Panc1 (cell line): ENCODE measurements at regions not wholly inside any gene's neighbourhood (a gene's known extent, or its start where the extent isn't known, plus 50 kb on each side); places are given as distances from the start of the nearest gene placed in this dataset.

ENCODE experiments used
- ATAC-seq: fragments of 200-7000 bp; cut with Tn5 transposase; 2 replicates; pipeline ENCODE4 v1.9.1; 2020; ENCODE audit warnings: mild to moderate bottlenecking, moderate library complexity
- BruUV-seq: library from RNA; stranded (reverse); fragments of 400-500 nt; replicated peaks from 2 replicates; lab custom pipeline; 2021; lab: Mats Ljungman, UMichigan
- CTCF ChIA-PET: fragments of 300-600 bp; sonication (Branson Sonifier 250); formaldehyde crosslinking; loops from one replicate; lab custom pipeline; 2022; ENCODE audit warnings: antibody characterized with exemption; lab: Charles Lee
- POLR2A ChIA-PET: fragments of 300-600 bp; sonication (Branson Sonifier 250); formaldehyde crosslinking; loops from one replicate; lab custom pipeline; 2022; ENCODE audit warnings: antibody characterized with exemption; lab: Charles Lee
- DNase-seq: peaks from one replicate; pipeline ENCODE4 v3.0.0-alpha.2; 2010; ENCODE audit warnings: low read depth, low spot score
- H3K27ac ChIP-seq: 2 replicates; pipeline ENCODE4 v1.5.1; 2011; ENCODE audit warnings: mild to moderate bottlenecking, low read length, inconsistent platforms
- H3K27me3 ChIP-seq: fragments of 200-500 bp; sonication (Bioruptor generic); 2 replicates; pipeline ENCODE4 v1.6.0; 2014; ENCODE audit warnings: low read length, inconsistent platforms; ENCODE audit not compliant: control insufficient read depth, insufficient read depth
- H3K36me3 ChIP-seq: fragments of 200-500 bp; sonication (Bioruptor generic); 2 replicates; pipeline ENCODE4 v1.5.1; 2014; ENCODE audit warnings: inconsistent platforms, mild to moderate bottlenecking, low read length, moderate library complexity; ENCODE audit not compliant: control insufficient read depth, insufficient read depth
- H3K4me1 ChIP-seq: 2 replicates; pipeline ENCODE4 v1.5.1; 2011; ENCODE audit warnings: inconsistent platforms, mild to moderate bottlenecking, low read length, moderate library complexity; ENCODE audit not compliant: control insufficient read depth, insufficient read depth
- H3K4me3 ChIP-seq, 2 experiments: 2 replicates each; pipeline ENCODE4 v1.5.1; 2011 to 2012; ENCODE audit warnings: low read depth in 2 of 2, low read length in 2 of 2, mild to moderate bottlenecking in 2 of 2, inconsistent platforms in 1 of 2, moderate library complexity in 1 of 2
- H3K9me3 ChIP-seq: fragments of 200-500 bp; sonication (Bioruptor generic); 2 replicates; pipeline ENCODE4 v1.5.1; 2014; ENCODE audit warnings: low read depth, mild to moderate bottlenecking, inconsistent platforms, low read length, moderate library complexity; ENCODE audit not compliant: control insufficient read depth, insufficient read depth
- POLR2AphosphoS5 ChIP-seq: IDR thresholded peaks from 2 replicates; pipeline ENCODE4 v1.6.1; 2012; ENCODE audit warnings: mild to moderate bottlenecking, low read depth, low read length, moderate library complexity
- REST ChIP-seq, 2 experiments: IDR thresholded peaks; 2 replicates each; pipeline ENCODE4 v1.6.1; 2011 to 2012; ENCODE audit warnings: low read depth in 2 of 2, control low read depth in 1 of 2, low read length in 1 of 2, mild to moderate bottlenecking in 1 of 2, moderate library complexity in 1 of 2; ENCODE audit not compliant: insufficient read depth in 1 of 2
- SIN3A ChIP-seq: IDR thresholded peaks from 2 replicates; pipeline ENCODE4 v1.6.1; 2012; ENCODE audit warnings: low read depth, mild to moderate bottlenecking, low read length, moderate library complexity, borderline replicate concordance; ENCODE audit not compliant: insufficient read depth
- TCF7L2 ChIP-seq: IDR thresholded peaks from 2 replicates; pipeline ENCODE4 v1.6.1; 2011; ENCODE audit warnings: mild to moderate bottlenecking, low read depth, low read length, inconsistent platforms
- in situ Hi-C: cut with HindIII; loops from 2 replicates; pipeline ENCODE4 v1.10.0; 2016; ENCODE audit warnings: low sequenced_read_pairs, low pct_unique_long_range_greater_than_20kb
- intact Hi-C: fragments of 100-400 bp; cut with micrococcal nuclease; formaldehyde crosslinking; loops from one replicate; pipeline ENCODE4 v1.10.0; 2022; ENCODE audit not compliant: unreplicated experiment
- TF ChIP-seq, protein P1 (sequence below): fragments of 450-650 bp; IDR thresholded peaks from 2 replicates; pipeline ENCODE4 v1.5.1; 2017; ENCODE audit warnings: mild to moderate bottlenecking

- POLR2A ChIA-PET = no interaction called here
- no peak overlapping the region for H3K4me3 ChIP-seq
- ATAC-seq = no peak
- CTCF ChIA-PET = no interaction called here
- intact Hi-C loops (no loop called here), in situ Hi-C loops (no loop called here)
- H3K27me3 ChIP-seq = no peaks in the 10 kb centered on the region
- H3K4me1 ChIP-seq = no peaks in the 10 kb centered on the region
- no peak for DNase-seq
- H3K9me3 ChIP-seq = no peaks in the 10 kb centered on the region
- no TSS peak for BruUV-seq
- TF ChIP-seq, protein P1, sequence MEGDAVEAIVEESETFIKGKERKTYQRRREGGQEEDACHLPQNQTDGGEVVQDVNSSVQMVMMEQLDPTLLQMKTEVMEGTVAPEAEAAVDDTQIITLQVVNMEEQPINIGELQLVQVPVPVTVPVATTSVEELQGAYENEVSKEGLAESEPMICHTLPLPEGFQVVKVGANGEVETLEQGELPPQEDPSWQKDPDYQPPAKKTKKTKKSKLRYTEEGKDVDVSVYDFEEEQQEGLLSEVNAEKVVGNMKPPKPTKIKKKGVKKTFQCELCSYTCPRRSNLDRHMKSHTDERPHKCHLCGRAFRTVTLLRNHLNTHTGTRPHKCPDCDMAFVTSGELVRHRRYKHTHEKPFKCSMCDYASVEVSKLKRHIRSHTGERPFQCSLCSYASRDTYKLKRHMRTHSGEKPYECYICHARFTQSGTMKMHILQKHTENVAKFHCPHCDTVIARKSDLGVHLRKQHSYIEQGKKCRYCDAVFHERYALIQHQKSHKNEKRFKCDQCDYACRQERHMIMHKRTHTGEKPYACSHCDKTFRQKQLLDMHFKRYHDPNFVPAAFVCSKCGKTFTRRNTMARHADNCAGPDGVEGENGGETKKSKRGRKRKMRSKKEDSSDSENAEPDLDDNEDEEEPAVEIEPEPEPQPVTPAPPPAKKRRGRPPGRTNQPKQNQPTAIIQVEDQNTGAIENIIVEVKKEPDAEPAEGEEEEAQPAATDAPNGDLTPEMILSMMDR = no peak
- TF ChIP-seq POLR2AphosphoS5 (no peak), REST (IDR thresholded peaks at IDR 0.05; ENCODE audit: insufficient read depth in 1 of 2, low read depth in 2 of 2, low read length in 1 of 2) (no peak), TCF7L2 (no peak), SIN3A (no peak)
- H3K27ac ChIP-seq = no peak overlapping the region
- no peaks in the 10 kb centered on the region for H3K36me3 ChIP-seq
Observed at GRCh38 chr10:10872035-10872673, 145.5 kb upstream of the CELF2 start.

GRCh38 chr10:10872764-10873163 lies 144.9 kb upstream of the CELF2 start:
- Histone ChIP-seq H3K27me3 (no peaks in the 10 kb centered on the region), H3K9me3 (no peaks in the 10 kb centered on the region), H3K27ac (no peak overlapping the region), H3K4me1 (no peaks in the 10 kb centered on the region), H3K4me3 (no peak overlapping the region), H3K36me3 (no peaks in the 10 kb centered on the region)
- TF ChIP-seq REST (IDR thresholded peaks at IDR 0.05; ENCODE audit: insufficient read depth in 1 of 2, low read depth in 2 of 2, low read length in 1 of 2) (no peak), SIN3A (no peak), POLR2AphosphoS5 (no peak), TCF7L2 (no peak)
- TF ChIP-seq, protein P1 = no peak
- CTCF ChIA-PET = no interaction called here
- no peak for ATAC-seq
- no TSS peak for BruUV-seq
- POLR2A ChIA-PET = no interaction called here
- no peak for DNase-seq
- intact Hi-C loops (no loop called here), in situ Hi-C loops (no loop called here)
